Stimulated activated naive CD8-positive, alpha-beta T cell treated with anti-CD3 and anti-CD28 coated beads, Interleukin-15, amount 100 ng/mL, for 72 hours (primary cell): ENCODE measurements at regions not wholly inside any gene's neighbourhood (a gene's known extent, or its start where the extent isn't known, plus 50 kb on each side); places are given as distances from the start of the nearest gene placed in this dataset.

Source experiments
- ATAC-seq: fragments of 150-1000 bp; cut with Tn5 transposase; 2 replicates; pipeline ENCODE4 v1.10.0; 2021; ENCODE audit warnings: mild to moderate bottlenecking, moderate library complexity
- DNase-seq, 2 donors: peaks; one replicate each; pipeline ENCODE4 v3.0.0; 2021 to 2022
- H3K27ac Mint-ChIP-seq, 2 donors: one replicate each; pipeline ENCODE4 v1.8.0; 2022; ENCODE audit warnings: mild to moderate bottlenecking in 2 of 2, mixed read lengths in 2 of 2, moderate library complexity in 2 of 2
- H3K27me3 Mint-ChIP-seq: one replicate; pipeline ENCODE4 v1.8.0; 2022; ENCODE audit warnings: mixed read lengths
- H3K4me1 Mint-ChIP-seq: one replicate; pipeline ENCODE4 v1.8.0; 2022; ENCODE audit warnings: mild to moderate bottlenecking, mixed read lengths
- H3K4me3 Mint-ChIP-seq, 2 donors: one replicate each; pipeline ENCODE4 v1.8.0; 2022; ENCODE audit warnings: mild to moderate bottlenecking in 2 of 2, mixed read lengths in 2 of 2, moderate library complexity in 1 of 2
- H3K9me3 Mint-ChIP-seq, 2 donors: one replicate each; pipeline ENCODE4 v1.8.0; 2022; ENCODE audit warnings: mixed read lengths in 2 of 2

DNA sequence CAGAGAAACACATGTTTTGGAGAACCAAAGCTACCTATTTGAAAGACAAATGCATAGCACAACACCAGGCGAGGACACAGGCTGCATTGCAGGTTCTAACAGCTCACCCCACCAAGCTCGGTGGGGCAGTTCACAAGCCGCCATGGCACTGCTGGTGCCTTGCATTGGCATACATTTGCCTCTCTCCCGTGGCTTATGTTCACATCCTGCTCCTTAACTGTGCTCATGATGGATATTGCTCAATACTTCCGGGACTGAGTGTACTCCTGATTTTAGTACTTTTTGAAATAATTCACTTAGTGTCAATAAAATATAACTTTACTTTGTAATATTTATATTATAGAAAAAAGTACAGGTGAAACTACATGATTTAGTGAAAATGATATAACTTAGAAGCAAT lies 1187.4 kb upstream of the NCAM2 start:
- Mint-ChIP-seq H3K4me1 (no peaks in the 10 kb centered on the region), H3K27ac (no peak overlapping the region), H3K4me3 (no peak overlapping the region), H3K27me3 (no peaks in the 10 kb centered on the region), H3K9me3 (peaks cover 0 to 15% of the 10 kb centered on the region in 2 donors)
- ATAC-seq (no peak), DNase-seq (no peak)

DNA sequence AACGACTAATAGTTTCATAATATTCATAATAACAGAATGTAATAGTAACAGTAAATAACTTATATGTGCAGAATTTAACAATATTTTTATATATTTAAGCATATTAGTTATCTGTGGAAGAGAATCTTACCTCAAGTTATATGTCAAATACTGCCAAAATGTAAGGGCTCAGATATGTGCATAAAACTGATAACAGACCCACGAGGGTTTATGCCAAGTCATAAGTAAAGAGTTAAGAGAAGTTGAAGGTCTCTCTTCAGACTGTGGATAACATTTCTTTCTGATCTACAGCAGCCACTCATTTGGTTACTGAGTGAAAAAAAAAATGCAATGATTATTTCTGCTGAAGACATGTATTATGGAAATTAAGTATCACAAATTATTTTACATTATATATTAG lies 1167.8 kb upstream of the NCAM2 start:
- H3K9me3 Mint-ChIP-seq, result peaks cover 5 to 19% of the 10 kb centered on the region in 2 donors
- H3K4me3 Mint-ChIP-seq, result no peak overlapping the region
- no peaks in the 10 kb centered on the region for H3K4me1 Mint-ChIP-seq
- ATAC-seq, result no peak
- H3K27me3 Mint-ChIP-seq, result no peaks in the 10 kb centered on the region
- no peak overlapping the region for H3K27ac Mint-ChIP-seq
- DNase-seq, result no peak

DNA sequence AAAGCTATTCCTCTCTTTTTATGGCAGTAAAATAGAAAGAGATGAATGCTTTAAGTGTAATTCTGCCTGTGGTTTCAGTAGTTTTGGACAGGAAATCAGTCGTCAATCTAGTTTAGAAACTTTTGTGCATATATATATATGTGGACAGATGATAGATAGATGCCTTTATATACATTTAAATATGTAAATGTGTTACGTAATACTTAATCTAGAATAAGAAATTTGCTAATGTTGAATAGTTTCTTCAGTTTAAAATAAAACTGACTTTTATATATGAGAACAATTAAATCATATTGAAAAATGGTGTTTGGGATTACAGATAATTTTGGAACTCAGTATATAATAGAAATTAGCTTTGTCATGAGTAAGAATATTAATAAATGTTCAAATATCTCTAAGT lies 1165.7 kb upstream of the NCAM2 start:
- H3K9me3 Mint-ChIP-seq, result peaks cover 5 to 7% of the 10 kb centered on the region in 2 donors
- H3K4me1 Mint-ChIP-seq, result no peaks in the 10 kb centered on the region
- no peaks in the 10 kb centered on the region for H3K27me3 Mint-ChIP-seq
- H3K4me3 Mint-ChIP-seq, result no peak overlapping the region
- H3K27ac Mint-ChIP-seq, result no peak overlapping the region
- DNase-seq (no peak), ATAC-seq (no peak)

DNA sequence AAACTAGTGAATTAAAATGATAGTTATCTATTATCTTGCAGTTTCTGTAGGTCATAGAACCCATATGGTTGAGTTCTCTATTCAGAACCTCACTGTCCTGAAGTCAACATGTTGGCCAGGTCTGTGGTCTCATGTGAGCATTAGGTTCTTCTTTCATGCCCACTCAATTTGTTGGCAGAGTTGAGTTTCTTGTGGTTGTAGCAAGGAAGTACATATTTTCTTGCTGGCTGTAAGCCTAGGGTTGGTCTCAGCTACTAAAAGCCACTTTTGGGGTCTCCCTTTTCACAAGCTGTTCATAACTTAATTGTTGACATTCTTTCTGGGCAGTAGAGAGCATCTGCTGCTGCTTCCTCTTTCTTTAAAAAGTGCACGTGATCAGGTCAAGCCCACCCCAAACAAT lies 1165.1 kb upstream of the NCAM2 start:
- Mint-ChIP-seq H3K27me3 (no peaks in the 10 kb centered on the region), H3K9me3 (peaks cover 5 to 8% of the 10 kb centered on the region in 2 donors)

DNA sequence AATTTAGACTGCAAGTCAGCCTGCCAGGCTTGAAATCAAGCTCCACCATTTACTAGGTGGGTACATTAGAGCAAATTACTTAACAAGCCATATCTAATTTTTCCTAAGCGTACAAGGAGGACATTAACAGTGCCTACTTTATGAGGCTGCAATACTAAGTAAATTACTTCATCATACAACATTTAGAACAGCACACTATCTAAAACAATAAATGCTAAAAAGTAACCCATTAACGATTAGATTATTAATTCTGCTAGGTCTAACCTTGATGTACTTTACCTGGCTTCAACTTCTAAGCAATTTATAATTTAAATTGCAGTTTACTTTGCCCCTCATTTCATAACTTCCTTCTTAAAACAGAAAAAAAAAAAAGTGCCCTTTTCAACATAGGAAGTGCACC lies 1155.6 kb upstream of the NCAM2 start:
- Mint-ChIP-seq H3K4me1 (no peaks in the 10 kb centered on the region), H3K9me3 (peaks cover 8 to 9% of the 10 kb centered on the region in 2 donors), H3K27me3 (no peaks in the 10 kb centered on the region), H3K27ac (no peak overlapping the region), H3K4me3 (no peak overlapping the region)
- no peak for DNase-seq
- no peak for ATAC-seq

More for the DNA sequence above, 1165.1 kb upstream of the NCAM2 start:
- ATAC-seq (no peak), DNase-seq (no peak)
- H3K27ac Mint-ChIP-seq, result no peak overlapping the region
- H3K4me1 Mint-ChIP-seq, result no peaks in the 10 kb centered on the region
- H3K4me3 Mint-ChIP-seq, result no peak overlapping the region

DNA sequence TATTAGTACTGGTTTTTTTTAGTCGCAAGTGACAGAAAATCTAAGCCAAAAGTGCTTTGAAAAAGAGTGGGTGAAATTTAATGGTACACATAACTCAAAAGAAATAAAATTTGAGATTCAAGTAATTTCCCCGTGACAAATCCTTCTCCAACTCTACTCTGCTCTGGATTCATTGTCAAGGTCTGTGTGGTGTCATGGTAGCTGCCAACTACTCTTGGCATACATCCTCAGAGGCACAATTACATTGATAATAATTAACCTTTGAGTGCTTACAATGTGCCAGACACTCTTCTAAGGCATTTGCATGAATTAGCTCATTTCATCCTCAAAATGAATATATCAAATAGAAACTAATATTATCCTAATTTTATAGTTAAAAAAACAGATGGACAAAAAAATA lies 1153.9 kb upstream of the NCAM2 start:
- DNase-seq (no peak), ATAC-seq (no peak)
- peaks cover 0 to under 1% of the 10 kb centered on the region in 2 donors for H3K9me3 Mint-ChIP-seq
- H3K27ac Mint-ChIP-seq, result no peak overlapping the region
- no peaks in the 10 kb centered on the region for H3K27me3 Mint-ChIP-seq
- no peaks in the 10 kb centered on the region for H3K4me1 Mint-ChIP-seq
- H3K4me3 Mint-ChIP-seq, result no peak overlapping the region

DNA sequence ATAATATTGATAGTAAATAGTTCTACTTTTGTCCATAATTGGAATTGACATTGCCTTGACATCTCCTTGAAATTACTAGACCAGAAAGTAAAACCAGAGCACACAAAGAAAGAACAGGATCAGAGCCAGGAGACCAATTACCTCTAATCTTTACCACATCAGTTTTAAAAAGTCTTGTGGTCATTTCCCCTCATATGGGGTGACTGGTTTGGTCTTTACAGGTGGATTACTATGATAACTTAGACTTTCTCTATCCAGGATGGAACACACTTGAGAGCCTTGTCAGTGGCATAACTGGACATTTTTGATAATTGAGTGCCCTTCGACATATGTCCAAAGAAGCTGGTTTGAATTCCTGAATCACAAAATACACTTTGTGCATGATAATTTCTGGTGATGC lies 1148.1 kb upstream of the NCAM2 start:
- DNase-seq, result no peak
- no peaks in the 10 kb centered on the region for H3K27me3 Mint-ChIP-seq
- no peaks in the 10 kb centered on the region for H3K4me1 Mint-ChIP-seq
- no peak for ATAC-seq
- H3K4me3 Mint-ChIP-seq, result no peak overlapping the region
- peaks cover 2 to 8% of the 10 kb centered on the region in 2 donors for H3K9me3 Mint-ChIP-seq
- H3K27ac Mint-ChIP-seq, result no peak overlapping the region

DNA sequence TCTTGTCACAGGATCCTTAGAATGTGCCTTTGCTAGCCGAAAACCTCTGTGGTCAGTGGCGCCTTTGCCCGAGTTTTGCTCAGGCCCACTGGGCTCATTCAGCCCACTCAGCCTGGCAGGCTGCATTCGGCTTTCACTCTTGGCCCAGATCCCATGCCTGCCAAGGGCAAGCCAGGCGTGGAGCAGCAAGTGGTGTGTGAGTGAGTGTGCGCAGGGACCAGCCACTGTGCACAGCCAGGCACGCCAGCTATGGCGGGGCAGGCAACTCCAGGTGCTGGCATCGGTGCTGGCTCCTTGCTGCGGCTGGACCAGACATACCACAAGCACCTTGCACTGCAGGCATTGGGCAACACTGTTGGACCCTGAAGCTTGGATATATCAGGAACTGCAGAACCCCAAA lies 1145.1 kb upstream of the NCAM2 start:
- H3K4me3 Mint-ChIP-seq, result no peak overlapping the region
- no peak for ATAC-seq
- no peaks in the 10 kb centered on the region for H3K4me1 Mint-ChIP-seq
- no peak overlapping the region for H3K27ac Mint-ChIP-seq
- peaks cover 4 to 12% of the 10 kb centered on the region in 2 donors for H3K9me3 Mint-ChIP-seq
- no peaks in the 10 kb centered on the region for H3K27me3 Mint-ChIP-seq
- no peak for DNase-seq

DNA sequence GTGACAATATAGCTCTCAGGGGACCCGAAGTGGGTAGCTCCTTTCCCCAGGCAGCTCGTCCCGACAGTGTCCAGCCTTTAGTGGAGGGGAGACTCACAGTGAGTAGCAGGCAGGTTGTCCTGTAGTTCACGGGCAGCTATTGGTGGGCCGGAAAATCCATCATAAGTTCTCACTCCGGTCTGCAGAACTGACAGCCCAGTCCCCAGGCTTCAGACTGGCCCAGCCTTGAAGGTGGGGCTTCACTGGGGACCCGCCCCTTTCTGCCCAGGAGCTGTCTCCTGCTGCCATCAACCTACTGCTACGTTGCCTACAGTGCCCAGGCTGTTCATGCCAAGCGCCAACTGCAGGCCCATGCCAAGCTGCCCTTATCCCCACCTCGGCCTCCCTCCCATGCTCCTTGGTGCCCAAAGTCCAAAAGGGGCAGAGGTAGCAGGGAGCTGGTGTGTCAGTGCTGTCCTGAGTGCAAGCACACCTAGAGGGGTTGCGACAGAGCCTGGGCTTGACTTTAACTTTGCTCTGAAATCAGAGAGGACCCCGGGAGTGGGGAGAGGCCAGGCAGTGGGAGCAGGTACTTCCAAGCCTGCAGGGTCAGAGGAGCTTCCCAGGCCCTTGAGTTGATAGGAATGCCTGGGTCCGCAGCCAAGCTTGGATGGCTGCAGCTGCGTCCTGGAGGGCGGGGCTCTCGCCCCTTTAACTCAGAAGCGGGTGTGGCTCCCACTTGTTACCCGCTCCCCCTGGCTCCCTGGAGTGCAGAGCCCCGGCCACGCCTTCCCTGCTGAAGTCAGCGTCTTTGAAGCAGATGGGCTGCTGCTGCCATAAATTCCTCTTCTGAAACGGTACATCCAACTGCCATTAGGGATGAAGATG lies 1144.3 kb upstream of the NCAM2 start:
- DNase-seq (no peak), ATAC-seq (no peak)
- no peak overlapping the region for H3K4me3 Mint-ChIP-seq
- no peaks in the 10 kb centered on the region for H3K27me3 Mint-ChIP-seq
- H3K27ac Mint-ChIP-seq, result no peak overlapping the region
- no peaks in the 10 kb centered on the region for H3K4me1 Mint-ChIP-seq
- peaks cover 4 to 12% of the 10 kb centered on the region in 2 donors for H3K9me3 Mint-ChIP-seq

DNA sequence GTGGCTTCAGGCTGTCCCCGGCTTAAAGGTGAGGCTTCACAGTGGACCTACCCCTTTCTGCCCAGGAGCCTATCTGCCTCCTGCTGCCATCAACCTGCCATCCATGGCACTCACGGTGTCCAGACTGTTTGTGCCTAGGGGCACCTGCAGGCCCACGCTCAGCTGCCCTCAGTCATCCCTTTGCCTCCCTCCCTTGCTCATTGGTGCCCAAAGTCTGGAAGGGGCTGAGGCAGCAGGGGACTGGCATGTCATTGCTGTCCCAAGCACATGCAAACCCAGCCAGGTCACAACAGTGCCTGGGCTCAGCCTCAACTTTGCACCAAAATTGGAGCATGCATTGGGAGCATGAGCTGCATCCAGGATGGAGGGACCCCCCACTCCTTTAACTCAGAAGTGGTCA lies 1142.7 kb upstream of the NCAM2 start:
- H3K4me1 Mint-ChIP-seq, result no peaks in the 10 kb centered on the region
- ATAC-seq, result no peak
- H3K4me3 Mint-ChIP-seq, result no peak overlapping the region
- H3K27ac Mint-ChIP-seq, result no peak overlapping the region
- no peak for DNase-seq
- H3K27me3 Mint-ChIP-seq, result no peaks in the 10 kb centered on the region
- H3K9me3 Mint-ChIP-seq, result peaks cover 4 to 12% of the 10 kb centered on the region in 2 donors

DNA sequence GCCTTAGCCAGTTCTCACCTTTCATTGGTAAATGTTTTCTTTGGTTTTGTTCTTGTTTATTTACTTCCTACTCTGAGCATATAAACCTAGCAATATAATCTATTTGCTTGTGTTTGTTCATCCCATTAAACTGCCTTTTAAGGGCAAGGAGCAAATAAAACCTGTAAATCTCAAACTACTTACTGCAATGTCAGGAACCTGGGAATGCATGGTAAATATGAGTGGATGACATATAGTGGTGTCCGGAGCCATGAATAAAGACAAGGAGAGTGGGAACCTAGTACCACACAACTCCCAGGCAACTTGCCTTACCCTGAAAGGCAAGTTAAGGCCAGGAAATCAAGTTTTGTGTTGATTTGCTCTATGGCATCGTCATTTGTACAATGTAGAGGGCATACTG lies 1133.7 kb upstream of the NCAM2 start:
- no peak overlapping the region for H3K4me3 Mint-ChIP-seq
- H3K27me3 Mint-ChIP-seq, result no peaks in the 10 kb centered on the region
- H3K4me1 Mint-ChIP-seq, result no peaks in the 10 kb centered on the region
- no peak overlapping the region for H3K27ac Mint-ChIP-seq
- ATAC-seq, result no peak
- DNase-seq, result no peak
- no peaks in the 10 kb centered on the region for H3K9me3 Mint-ChIP-seq

DNA sequence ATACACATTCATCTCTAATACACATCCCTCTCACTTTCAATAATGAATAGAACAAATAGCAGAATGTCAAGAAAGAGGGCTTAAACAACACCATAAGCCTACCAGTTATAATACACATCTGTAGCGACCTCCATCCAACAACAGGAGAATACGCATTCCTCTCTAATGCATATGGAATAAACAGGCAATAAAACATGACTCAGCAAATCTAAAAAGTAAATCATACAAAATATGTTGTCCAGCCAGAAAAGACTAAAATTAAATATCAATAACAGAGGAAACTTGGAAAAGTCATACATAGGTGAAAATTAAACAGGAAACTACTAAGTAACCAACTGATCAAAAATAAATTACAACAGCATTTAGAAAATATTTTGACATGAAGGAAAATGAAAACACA lies 1127.5 kb upstream of the NCAM2 start:
- no peak for ATAC-seq
- Mint-ChIP-seq H3K27ac (no peak overlapping the region), H3K4me1 (no peaks in the 10 kb centered on the region), H3K27me3 (no peaks in the 10 kb centered on the region), H3K4me3 (no peak overlapping the region), H3K9me3 (no peaks in the 10 kb centered on the region)
- DNase-seq, result no peak

DNA sequence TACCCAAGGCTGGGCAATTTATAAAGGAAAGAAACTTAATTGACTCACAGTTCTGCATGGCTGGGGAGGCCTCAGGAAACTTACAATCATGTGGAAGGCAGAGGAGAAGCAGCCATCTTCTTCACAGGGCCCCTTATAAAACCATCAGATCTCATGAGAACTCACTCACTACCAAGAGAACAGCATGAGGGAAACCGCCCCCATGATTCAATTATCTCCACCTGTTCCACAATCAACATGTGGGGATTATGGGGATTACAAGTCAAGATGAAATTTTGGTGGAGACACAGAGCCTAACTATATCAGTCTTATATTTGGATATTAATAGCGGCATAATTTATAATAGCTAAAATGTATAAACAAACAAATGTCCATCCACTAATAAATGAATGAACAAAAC lies 1123.7 kb upstream of the NCAM2 start:
- Mint-ChIP-seq H3K27ac (no peak overlapping the region), H3K4me3 (no peak overlapping the region), H3K9me3 (peaks cover 7 to 11% of the 10 kb centered on the region in 2 donors), H3K27me3 (no peaks in the 10 kb centered on the region), H3K4me1 (no peaks in the 10 kb centered on the region)
- ATAC-seq (no peak), DNase-seq (no peak)

DNA sequence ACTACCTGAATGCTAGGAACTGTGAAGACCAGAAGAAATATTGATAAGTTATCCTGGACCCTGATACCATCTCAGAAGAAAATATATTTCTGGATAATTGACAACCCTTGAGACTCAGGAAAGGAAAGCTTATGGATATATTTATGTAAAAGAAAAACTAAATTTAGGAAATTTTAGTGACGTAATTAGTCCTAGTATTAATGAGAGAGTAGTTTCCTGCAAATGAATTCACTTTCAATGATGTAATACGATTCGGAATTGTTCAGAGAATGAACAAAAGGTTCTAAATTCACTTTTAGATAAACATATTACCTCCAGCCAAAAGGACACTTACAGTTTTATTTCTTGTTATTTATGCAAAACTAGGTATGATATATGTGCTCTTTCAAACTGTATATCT lies 1120.1 kb upstream of the NCAM2 start:
- H3K4me1 Mint-ChIP-seq, result no peaks in the 10 kb centered on the region
- no peak overlapping the region for H3K27ac Mint-ChIP-seq
- H3K27me3 Mint-ChIP-seq, result no peaks in the 10 kb centered on the region
- DNase-seq (no peak), ATAC-seq (no peak)
- peaks cover 7 to 11% of the 10 kb centered on the region in 2 donors for H3K9me3 Mint-ChIP-seq
- no peak overlapping the region for H3K4me3 Mint-ChIP-seq

DNA sequence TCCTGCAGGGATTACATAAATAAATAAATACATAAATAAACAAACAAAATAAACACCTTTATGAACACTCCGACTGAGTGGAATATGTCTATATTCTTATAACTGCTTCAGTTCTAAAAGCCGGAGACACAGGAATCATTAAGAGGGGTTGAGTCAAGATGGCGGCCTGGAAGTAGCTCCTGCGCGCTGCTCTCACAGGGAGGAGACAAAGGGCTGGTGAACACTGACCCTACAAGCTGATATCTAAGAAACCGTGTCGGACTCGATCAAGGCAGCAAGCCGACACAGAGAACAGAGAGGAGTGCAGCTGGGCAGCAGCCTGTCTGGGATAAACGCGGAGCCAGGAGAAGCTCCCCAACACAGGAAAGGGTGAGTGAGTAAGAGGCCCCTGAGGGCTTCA lies 1098.6 kb upstream of the NCAM2 start:
- H3K4me1 Mint-ChIP-seq, result no peaks in the 10 kb centered on the region
- no peak overlapping the region for H3K27ac Mint-ChIP-seq
- H3K9me3 Mint-ChIP-seq, result peaks cover 14 to 19% of the 10 kb centered on the region in 2 donors
- DNase-seq (no peak), ATAC-seq (no peak)
- no peaks in the 10 kb centered on the region for H3K27me3 Mint-ChIP-seq
- H3K4me3 Mint-ChIP-seq, result no peak overlapping the region

DNA sequence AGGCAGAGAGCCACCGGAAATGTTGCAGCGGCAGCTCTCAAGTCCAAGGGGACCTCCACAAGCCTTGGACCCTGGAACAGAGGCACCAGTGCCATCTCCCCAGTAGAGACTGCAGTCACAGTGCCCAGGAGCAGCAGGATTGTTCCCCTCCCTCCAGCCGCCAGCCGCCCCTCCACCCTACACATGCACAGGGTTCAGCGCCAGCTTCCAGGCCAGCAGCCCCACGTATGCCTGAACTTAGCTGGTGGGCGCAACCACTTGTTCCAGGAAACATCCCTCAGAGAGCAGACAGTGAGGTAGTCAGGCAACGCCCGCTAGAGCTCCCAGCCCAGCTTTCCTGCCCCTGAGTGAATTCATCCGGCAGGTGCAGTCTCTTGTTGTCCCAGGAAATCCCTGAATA lies 1098.1 kb upstream of the NCAM2 start:
- Mint-ChIP-seq H3K27me3 (no peaks in the 10 kb centered on the region), H3K9me3 (peaks cover 14 to 19% of the 10 kb centered on the region in 2 donors), H3K4me1 (no peaks in the 10 kb centered on the region), H3K4me3 (no peak overlapping the region), H3K27ac (no peak overlapping the region)
- no peak for ATAC-seq
- DNase-seq, result no peak

DNA sequence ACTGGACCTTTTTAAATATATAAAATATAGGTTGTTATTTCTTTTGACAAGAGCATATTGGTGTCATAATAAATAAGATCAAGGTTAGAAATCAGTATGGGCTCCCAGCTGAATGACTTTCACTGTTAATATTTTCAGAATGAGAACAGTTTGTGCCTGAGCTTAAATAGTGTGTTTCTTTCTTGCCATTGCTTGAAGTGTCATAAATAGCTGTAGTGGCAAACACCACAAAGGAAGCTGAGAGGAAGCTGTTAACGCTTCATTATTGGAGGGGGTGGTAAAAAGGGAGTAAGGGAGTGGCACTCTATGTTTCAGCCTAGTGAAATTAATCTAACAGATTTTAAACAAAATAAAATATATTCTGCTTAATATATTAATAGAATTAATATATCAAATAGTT lies 1089.8 kb upstream of the NCAM2 start:
- no peaks in the 10 kb centered on the region for H3K4me1 Mint-ChIP-seq
- DNase-seq (no peak), ATAC-seq (no peak)
- no peaks in the 10 kb centered on the region for H3K9me3 Mint-ChIP-seq
- H3K4me3 Mint-ChIP-seq, result no peak overlapping the region
- H3K27me3 Mint-ChIP-seq, result no peaks in the 10 kb centered on the region
- H3K27ac Mint-ChIP-seq, result no peak overlapping the region
